Muscle of arm (tissue), 1 donor: ENCODE measurements at regions not wholly inside any gene's neighbourhood (a gene's known extent, or its start where the extent isn't known, plus 50 kb on each side); places are given as distances from the start of the nearest gene placed in this dataset.

Experiments used
- DNase-seq: peaks from one replicate; pipeline ENCODE4 v3.0.0-alpha.2; 2013

- DNase-seq, result no peak
These were observed 469.4 kb downstream of the INSC start for GRCh38 chr11:15584158-15584557.

- DNase-seq, result peak; percentile 73
These were observed 471.0 kb downstream of the INSC start for GRCh38 chr11:15585602-15586331.

GRCh38 chr11:15586741-15587473, 472.2 kb downstream of the INSC start:
- no peak for DNase-seq

GRCh38 chr11:15589070-15589626, 474.4 kb downstream of the INSC start:
- DNase-seq, result no peak

GRCh38 chr11:15590132-15590531, 475.4 kb downstream of the INSC start:
- DNase-seq, result no peak

GRCh38 chr11:15591112-15591537, 476.4 kb downstream of the INSC start:
- no peak for DNase-seq

GRCh38 chr11:15594607-15595006, 479.9 kb downstream of the INSC start:
- no peak for DNase-seq

- DNase-seq, result no peak
These were observed 484.7 kb downstream of the INSC start for GRCh38 chr11:15599376-15599775.

GRCh38 chr11:15602047-15602446, 487.3 kb downstream of the INSC start:
- DNase-seq, result no peak

- peak; percentile 86 for DNase-seq
These were observed 488.3 kb downstream of the INSC start for GRCh38 chr11:15602785-15603567.

- DNase-seq, result no peak
These were observed 490.4 kb downstream of the INSC start for GRCh38 chr11:15605094-15605493.

- DNase-seq, result no peak
These were observed 492.8 kb downstream of the INSC start for GRCh38 chr11:15607361-15608036.

GRCh38 chr11:15609445-15609844, 494.7 kb downstream of the INSC start:
- no peak for DNase-seq

- no peak for DNase-seq
These were observed 496.2 kb downstream of the INSC start for GRCh38 chr11:15610881-15611280.

- no peak for DNase-seq
These were observed 498.5 kb downstream of the INSC start for GRCh38 chr11:15613251-15613650.

- DNase-seq, result no peak
These were observed 499.1 kb downstream of the INSC start for GRCh38 chr11:15613789-15614188.

GRCh38 chr11:15615398-15616096, 500.8 kb downstream of the INSC start:
- no peak for DNase-seq

GRCh38 chr11:15616130-15617105, 501.7 kb downstream of the INSC start:
- no peak for DNase-seq

GRCh38 chr11:15617126-15617525, 502.4 kb downstream of the INSC start:
- DNase-seq, result no peak

- DNase-seq, result no peak
These were observed 503.9 kb downstream of the INSC start for GRCh38 chr11:15618583-15619032.
